Fibroblast of villous mesenchyme (primary cell): ENCODE measurements at regions not wholly inside any gene's neighbourhood (a gene's known extent, or its start where the extent isn't known, plus 50 kb on each side); places are given as distances from the start of the nearest gene placed in this dataset.

ENCODE experiments used
- DNase-seq: peaks from one replicate; pipeline ENCODE4 v3.0.0-alpha.2; 2010; ENCODE audit warnings: low read depth
- H3K4me3 ChIP-seq: 2 replicates; pipeline ENCODE4 v1.5.1; 2011; ENCODE audit warnings: low read depth, mild to moderate bottlenecking, low read length
- TF ChIP-seq, protein P1 (sequence below): IDR thresholded peaks from 2 replicates; pipeline ENCODE4 v1.5.1; 2012; ENCODE audit warnings: low read depth, mild to moderate bottlenecking, low read length; ENCODE audit not compliant: insufficient read depth

- TF ChIP-seq, protein P1, sequence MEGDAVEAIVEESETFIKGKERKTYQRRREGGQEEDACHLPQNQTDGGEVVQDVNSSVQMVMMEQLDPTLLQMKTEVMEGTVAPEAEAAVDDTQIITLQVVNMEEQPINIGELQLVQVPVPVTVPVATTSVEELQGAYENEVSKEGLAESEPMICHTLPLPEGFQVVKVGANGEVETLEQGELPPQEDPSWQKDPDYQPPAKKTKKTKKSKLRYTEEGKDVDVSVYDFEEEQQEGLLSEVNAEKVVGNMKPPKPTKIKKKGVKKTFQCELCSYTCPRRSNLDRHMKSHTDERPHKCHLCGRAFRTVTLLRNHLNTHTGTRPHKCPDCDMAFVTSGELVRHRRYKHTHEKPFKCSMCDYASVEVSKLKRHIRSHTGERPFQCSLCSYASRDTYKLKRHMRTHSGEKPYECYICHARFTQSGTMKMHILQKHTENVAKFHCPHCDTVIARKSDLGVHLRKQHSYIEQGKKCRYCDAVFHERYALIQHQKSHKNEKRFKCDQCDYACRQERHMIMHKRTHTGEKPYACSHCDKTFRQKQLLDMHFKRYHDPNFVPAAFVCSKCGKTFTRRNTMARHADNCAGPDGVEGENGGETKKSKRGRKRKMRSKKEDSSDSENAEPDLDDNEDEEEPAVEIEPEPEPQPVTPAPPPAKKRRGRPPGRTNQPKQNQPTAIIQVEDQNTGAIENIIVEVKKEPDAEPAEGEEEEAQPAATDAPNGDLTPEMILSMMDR = no peak
- DNase-seq = no peak
- no peak overlapping the region for H3K4me3 ChIP-seq
Observed at GRCh38 chr4:129788486-129788885, 692.5 kb downstream of the C4orf33 start.

- no peak overlapping the region for H3K4me3 ChIP-seq
- TF ChIP-seq, protein P1 = no peak
- no peak for DNase-seq
Observed at GRCh38 chr4:129804461-129804981, 708.6 kb downstream of the C4orf33 start.

GRCh38 chr4:129806986-129807385 lies 711.0 kb downstream of the C4orf33 start:
- no peak overlapping the region for H3K4me3 ChIP-seq
- TF ChIP-seq, protein P1 = no peak
- no peak for DNase-seq

DNA sequence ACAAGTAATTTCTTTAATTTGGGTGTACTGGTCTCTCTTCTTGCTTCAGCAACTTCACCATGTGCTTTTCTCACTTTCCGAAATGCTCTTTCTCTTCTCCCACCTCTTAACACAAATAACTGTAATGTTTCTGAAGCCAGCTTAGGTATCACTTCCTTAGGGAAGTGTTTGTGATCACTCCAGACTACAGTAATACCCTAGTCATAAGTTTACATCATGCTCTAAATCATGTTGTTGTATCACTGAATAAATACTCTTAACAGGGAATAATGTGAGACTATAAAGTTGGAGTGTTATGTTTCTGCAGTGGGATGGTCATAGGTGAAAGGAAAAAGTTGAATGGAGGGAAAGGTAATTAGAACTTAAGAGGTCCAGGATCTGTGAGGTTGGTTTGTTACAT lies 712.3 kb downstream of the C4orf33 start:
- no peak overlapping the region for H3K4me3 ChIP-seq
- DNase-seq = no peak
- TF ChIP-seq, protein P1 = no peak

GRCh38 chr4:129821073-129821472 lies 725.1 kb downstream of the C4orf33 start:
- no peak overlapping the region for H3K4me3 ChIP-seq
- TF ChIP-seq, protein P1 = no peak
- no peak for DNase-seq

- no peak overlapping the region for H3K4me3 ChIP-seq
- no peak for DNase-seq
- TF ChIP-seq, protein P1 = no peak
Observed at GRCh38 chr4:129821963-129822362, 726.0 kb downstream of the C4orf33 start.

DNA sequence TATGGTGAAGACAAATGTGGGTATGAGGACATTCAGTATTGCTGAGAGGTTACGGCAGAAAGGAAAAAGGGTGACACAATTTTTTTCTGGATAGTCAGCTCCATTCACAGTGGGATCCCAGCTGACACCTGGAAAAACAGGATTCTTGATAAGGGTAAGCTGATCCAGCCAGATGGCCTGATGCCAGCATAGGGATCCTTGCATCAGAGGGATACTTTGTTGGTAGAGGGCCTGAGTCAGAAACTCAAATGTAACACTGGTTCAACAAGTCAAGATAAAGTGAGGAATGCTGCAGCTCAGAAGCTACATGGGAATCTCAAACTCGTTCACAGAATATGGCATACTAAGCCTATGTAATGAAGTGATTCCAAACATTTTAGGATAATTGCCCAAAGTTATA lies 726.7 kb downstream of the C4orf33 start:
- no peak for DNase-seq
- H3K4me3 ChIP-seq = no peak overlapping the region
- TF ChIP-seq, protein P1 = no peak
